Caco-2 (cell line): ENCODE measurements at regions not wholly inside any gene's neighbourhood (a gene's known extent, or its start where the extent isn't known, plus 50 kb on each side); places are given as distances from the start of the nearest gene placed in this dataset.

Experiments
- BruUV-seq: library from RNA; stranded (reverse); fragments of 400-500 nt; replicated peaks from 2 replicates; lab custom pipeline; 2021; lab: Mats Ljungman, UMichigan
- CTCF ChIA-PET: fragments of 300-600 bp; sonication (Branson Sonifier 250); formaldehyde crosslinking; loops from one replicate; lab custom pipeline; 2022; ENCODE audit warnings: antibody characterized with exemption; lab: Charles Lee
- POLR2A ChIA-PET: fragments of 300-600 bp; sonication (Branson Sonifier 250); formaldehyde crosslinking; loops from one replicate; lab custom pipeline; 2022; ENCODE audit warnings: antibody characterized with exemption; lab: Charles Lee
- DNase-seq, 2 experiments: peaks; one replicate each; pipeline versions ENCODE4 v3.0.0 to v3.0.0-alpha.2; 2020 to 2022
- H3K27me3 ChIP-seq: replicated peaks from 2 replicates; pipeline ENCODE4 v1.6.0; 2011; ENCODE audit warnings: low read length; ENCODE audit not compliant: control insufficient read depth, insufficient read depth
- H3K36me3 ChIP-seq: 2 replicates; pipeline ENCODE4 v1.5.1; 2011; ENCODE audit warnings: low read length; ENCODE audit not compliant: control insufficient read depth, insufficient read depth
- H3K4me1 ChIP-seq: fragments of 250-450 bp; sonication (Bioruptor Pico); 2 replicates; pipeline ENCODE4 v1.5.1; 2020; ENCODE audit warnings: mild to moderate bottlenecking
- H3K4me3 ChIP-seq: 2 replicates; pipeline ENCODE4 v1.5.1; 2011; ENCODE audit warnings: low read depth, mild to moderate bottlenecking, control low read depth, low read length
- H3K9me3 ChIP-seq: fragments of 250-450 bp; sonication (Bioruptor Pico); 2 replicates; pipeline ENCODE4 v1.5.1; 2020; ENCODE audit warnings: mild to moderate bottlenecking, moderate library complexity
- H3K27ac Mint-ChIP-seq: one replicate; pipeline ENCODE4 v1.8.0; 2022; ENCODE audit warnings: mixed read lengths; ENCODE audit not compliant: unreplicated experiment
- H3K27me3 Mint-ChIP-seq: one replicate; pipeline ENCODE4 v1.8.0; 2022; ENCODE audit warnings: mixed read lengths; ENCODE audit not compliant: insufficient read depth, unreplicated experiment
- H3K36me3 Mint-ChIP-seq: one replicate; pipeline ENCODE4 v1.8.0; 2022; ENCODE audit warnings: mild to moderate bottlenecking, mixed read lengths; ENCODE audit not compliant: insufficient read depth, unreplicated experiment
- H3K4me1 Mint-ChIP-seq: one replicate; pipeline ENCODE4 v1.8.0; 2022; ENCODE audit warnings: low read depth, mixed read lengths; ENCODE audit not compliant: unreplicated experiment
- H3K4me3 Mint-ChIP-seq: one replicate; pipeline ENCODE4 v1.8.0; 2022; ENCODE audit warnings: mild to moderate bottlenecking, moderate library complexity, mixed read lengths; ENCODE audit not compliant: unreplicated experiment
- H3K9me3 Mint-ChIP-seq: one replicate; pipeline ENCODE4 v1.8.0; 2022; ENCODE audit warnings: mixed read lengths; ENCODE audit not compliant: unreplicated experiment
- CTCF ChIP-seq, 2 experiments: fragments of 200-600 bp in 1 of 2; IDR thresholded peaks; 1 replicate in 1 of 2; 2 replicates in 1 of 2; pipeline versions ENCODE4 v1.5.1 to v1.8.0; 2011 to 2022; ENCODE audit warnings: antibody characterized with exemption in 1 of 2, control low read depth in 1 of 2, inconsistent platforms in 1 of 2, low read depth in 1 of 2, low read length in 1 of 2, mild to moderate bottlenecking in 1 of 2, moderate library complexity in 1 of 2; ENCODE audit not compliant: insufficient read depth in 1 of 2, severe bottlenecking in 1 of 2, unreplicated experiment in 1 of 2
- intact Hi-C: fragments of 100-400 bp; cut with micrococcal nuclease; formaldehyde crosslinking; loops from one replicate; pipeline ENCODE4 v1.10.0; 2022; ENCODE audit not compliant: unreplicated experiment

- Mint-ChIP-seq H3K27ac (no peak overlapping the region), H3K27me3 (peaks cover 8% of the 10 kb centered on the region), H3K9me3 (no peaks in the 10 kb centered on the region), H3K4me3 (no peak overlapping the region), H3K4me1 (no peaks in the 10 kb centered on the region), H3K36me3 (no peaks in the 10 kb centered on the region)
- no TSS peak for BruUV-seq
- intact Hi-C loops = no loop called here
- ChIA-PET POLR2A (no interaction called here), CTCF (no interaction called here)
- no peaks in the 10 kb centered on the region for H3K27me3 ChIP-seq
- no peaks in the 10 kb centered on the region for H3K9me3 ChIP-seq
- no peak for DNase-seq
- no peak for TF ChIP-seq CTCF (IDR thresholded peaks at IDR 0.05; ENCODE audit: insufficient read depth in 1 of 2, low read depth in 1 of 2, low read length in 1 of 2, severe bottlenecking in 1 of 2, unreplicated experiment in 1 of 2)
- H3K36me3 ChIP-seq = no peaks in the 10 kb centered on the region
- no peak overlapping the region for H3K4me3 ChIP-seq
- no peaks in the 10 kb centered on the region for H3K4me1 ChIP-seq
These were observed 413.0 kb upstream of the LRRC4C start for GRCh38 chr11:41872426-41872825.

- Histone ChIP-seq H3K4me1 (no peaks in the 10 kb centered on the region), H3K36me3 (no peaks in the 10 kb centered on the region), H3K27me3 (no peaks in the 10 kb centered on the region), H3K4me3 (no peak overlapping the region), H3K9me3 (no peaks in the 10 kb centered on the region)
- intact Hi-C loops = no loop called here
- ChIA-PET POLR2A (no interaction called here), CTCF (no interaction called here)
- no peak for DNase-seq
- no TSS peak for BruUV-seq
- no peak for TF ChIP-seq CTCF (IDR thresholded peaks at IDR 0.05; ENCODE audit: insufficient read depth in 1 of 2, low read depth in 1 of 2, low read length in 1 of 2, severe bottlenecking in 1 of 2, unreplicated experiment in 1 of 2)
- Mint-ChIP-seq H3K9me3 (no peaks in the 10 kb centered on the region), H3K27ac (no peak overlapping the region), H3K36me3 (no peaks in the 10 kb centered on the region), H3K4me3 (no peak overlapping the region), H3K27me3 (peaks cover 8% of the 10 kb centered on the region), H3K4me1 (no peaks in the 10 kb centered on the region)
These were observed 413.4 kb upstream of the LRRC4C start for GRCh38 chr11:41872870-41873269.

- Mint-ChIP-seq H3K4me1 (no peaks in the 10 kb centered on the region), H3K36me3 (no peaks in the 10 kb centered on the region), H3K9me3 (no peaks in the 10 kb centered on the region), H3K27ac (no peak overlapping the region), H3K4me3 (no peak overlapping the region), H3K27me3 (peaks cover 5% of the 10 kb centered on the region)
- ChIA-PET POLR2A (no interaction called here), CTCF (no interaction called here)
- Histone ChIP-seq H3K9me3 (no peaks in the 10 kb centered on the region), H3K4me1 (no peaks in the 10 kb centered on the region), H3K27me3 (no peaks in the 10 kb centered on the region), H3K4me3 (no peak overlapping the region), H3K36me3 (no peaks in the 10 kb centered on the region)
- no peak for DNase-seq
- no peak for TF ChIP-seq CTCF (IDR thresholded peaks at IDR 0.05; ENCODE audit: insufficient read depth in 1 of 2, low read depth in 1 of 2, low read length in 1 of 2, severe bottlenecking in 1 of 2, unreplicated experiment in 1 of 2)
- intact Hi-C loops = no loop called here
- no TSS peak for BruUV-seq
These were observed 418.6 kb upstream of the LRRC4C start for GRCh38 chr11:41878095-41878494.
